ENCODE measurements at regions not wholly inside any gene's neighbourhood (a gene's known extent, or its start where the extent isn't known, plus 50 kb on each side); places are given as distances from the start of the nearest gene placed in this dataset.

- intact Hi-C loops (cut with DNase I): no loop called here
- Histone ChIP-seq H3K4me3 (no peak overlapping the region), H3K27ac (no peak overlapping the region), H3K27me3 (no peaks in the 10 kb centered on the region), H3K4me1 (peaks cover 0 to 3% (median 0%) of the 10 kb centered on the region in 3 donors), H3K36me3 (no peaks in the 10 kb centered on the region), H3K9me3 (no peaks in the 10 kb centered on the region)
- TF ChIP-seq CTCF (IDR thresholded peaks at IDR 0.05): no peak
- WGBS, 2 donors: 88 to 95% methylated on average over 8 of the region's 8 CpGs
- ATAC-seq (no peak), FAIRE-seq (no peak), DNase-seq (no peak)
These were observed 162.7 kb upstream of the ID2 start for GRCh38 chr2:8518979-8519668.

GRCh38 chr2:8520791-8521344 is 161.0 kb upstream of the ID2 start:
- ATAC-seq (no peak), DNase-seq (peak in 1 of 6 donors; percentile 33), FAIRE-seq (no peak)
- Histone ChIP-seq H3K4me3 (no peak overlapping the region), H3K36me3 (no peaks in the 10 kb centered on the region), H3K27ac (no peak overlapping the region), H3K4me1 (peaks cover 6 to 14% (median 9%) of the 10 kb centered on the region in 3 donors), H3K27me3 (no peaks in the 10 kb centered on the region), H3K9me3 (no peaks in the 10 kb centered on the region)
- intact Hi-C loops (cut with DNase I): no loop called here
- no peak for TF ChIP-seq CTCF (IDR thresholded peaks at IDR 0.05)
- WGBS, 2 donors: 86 to 94% methylated on average over 5 of the region's 5 CpGs

GRCh38 chr2:8522687-8523086 is 159.2 kb upstream of the ID2 start:
- no peak for TF ChIP-seq CTCF (IDR thresholded peaks at IDR 0.05)
- Histone ChIP-seq H3K27ac (no peak overlapping the region), H3K9me3 (no peaks in the 10 kb centered on the region), H3K36me3 (no peaks in the 10 kb centered on the region), H3K27me3 (no peaks in the 10 kb centered on the region), H3K4me3 (no peak overlapping the region), H3K4me1 (peaks cover 15 to 26% (median 16%) of the 10 kb centered on the region in 3 donors)
- FAIRE-seq (no peak), DNase-seq (peak in 1 of 6 donors; percentile 30), ATAC-seq (no peak)
- WGBS, 2 donors: 90 to 94% methylated on average over 2 of the region's 2 CpGs
- intact Hi-C loops (cut with DNase I): no loop called here

GRCh38 chr2:8524388-8524787 is 157.5 kb upstream of the ID2 start:
- 28% methylated on average over 9 of the region's 9 CpGs for WGBS, 2 donors
- Histone ChIP-seq H3K4me1 (peaks cover 15 to 26% (median 16%) of the 10 kb centered on the region in 3 donors), H3K36me3 (no peaks in the 10 kb centered on the region), H3K27ac (peak overlapping the region in 2 of 4 donors; percentile 54 to 83), H3K9me3 (no peaks in the 10 kb centered on the region), H3K27me3 (no peaks in the 10 kb centered on the region), H3K4me3 (no peak overlapping the region)
- DNase-seq (peak in 3 of 6 donors; percentile 25 to 54 (median 49)), FAIRE-seq (no peak), ATAC-seq (peak in 3 of 4 donors; percentile 26 to 58 (median 32))
- intact Hi-C loops (cut with DNase I): no loop called here
- TF ChIP-seq CTCF (IDR thresholded peaks at IDR 0.05): no peak

- Histone ChIP-seq H3K9me3 (no peaks in the 10 kb centered on the region), H3K36me3 (no peaks in the 10 kb centered on the region), H3K4me3 (no peak overlapping the region), H3K4me1 (peaks cover 15 to 26% (median 16%) of the 10 kb centered on the region in 3 donors), H3K27me3 (no peaks in the 10 kb centered on the region), H3K27ac (peak overlapping the region in 2 of 4 donors; percentile 83 to 88)
- DNase-seq: no peak
- WGBS, 2 donors: 79 to 81% methylated on average over 8 of the region's 8 CpGs
- intact Hi-C loops (cut with DNase I): no loop called here
- TF ChIP-seq CTCF (IDR thresholded peaks at IDR 0.05): no peak
- no peak for ATAC-seq
- no peak for FAIRE-seq
These were observed 157.0 kb upstream of the ID2 start for GRCh38 chr2:8524823-8525222.
